ENCODE measurements at regions not wholly inside any gene's neighbourhood (a gene's known extent, or its start where the extent isn't known, plus 50 kb on each side); places are given as distances from the start of the nearest gene placed in this dataset.

- Mint-ChIP-seq H3K36me3 (no peaks in the 10 kb centered on the region), H3K4me1 (ENCODE audit: unreplicated experiment) (no peaks in the 10 kb centered on the region), H3K4me3 (no peak overlapping the region), H3K9me3 (no peaks in the 10 kb centered on the region), H3K27me3 (no peaks in the 10 kb centered on the region), H3K27ac (no peak overlapping the region)
- DNase-seq (ENCODE audit: extremely low spot score, unreplicated experiment) = no peak
- no peak for TF ChIP-seq CTCF (conservative IDR thresholded peaks at IDR 0.05)
Measured at GRCh38 chr4:33649471-33649870, 2594.8 kb downstream of the ARAP2 start.

GRCh38 chr4:33650036-33650435, 2594.3 kb downstream of the ARAP2 start:
- no peaks in the 10 kb centered on the region for H3K27me3 Mint-ChIP-seq
- no peak for TF ChIP-seq CTCF (conservative IDR thresholded peaks at IDR 0.05)
- no peaks in the 10 kb centered on the region for H3K4me1 Mint-ChIP-seq (ENCODE audit: unreplicated experiment)
- H3K27ac Mint-ChIP-seq = no peak overlapping the region
- H3K36me3 Mint-ChIP-seq = no peaks in the 10 kb centered on the region
- no peak overlapping the region for H3K4me3 Mint-ChIP-seq
- no peak for DNase-seq (ENCODE audit: extremely low spot score, unreplicated experiment)
- no peaks in the 10 kb centered on the region for H3K9me3 Mint-ChIP-seq

GRCh38 chr4:33658971-33659370, 2585.3 kb downstream of the ARAP2 start:
- Mint-ChIP-seq H3K27me3 (no peaks in the 10 kb centered on the region), H3K27ac (no peak overlapping the region), H3K4me1 (ENCODE audit: unreplicated experiment) (no peaks in the 10 kb centered on the region), H3K36me3 (no peaks in the 10 kb centered on the region), H3K4me3 (no peak overlapping the region), H3K9me3 (peaks cover 4% of the 10 kb centered on the region)
- no peak for TF ChIP-seq CTCF (conservative IDR thresholded peaks at IDR 0.05)
- DNase-seq (ENCODE audit: extremely low spot score, unreplicated experiment) = no peak

GRCh38 chr4:33661636-33662035, 2582.7 kb downstream of the ARAP2 start:
- Mint-ChIP-seq H3K36me3 (no peaks in the 10 kb centered on the region), H3K4me1 (ENCODE audit: unreplicated experiment) (no peaks in the 10 kb centered on the region), H3K4me3 (no peak overlapping the region), H3K27ac (no peak overlapping the region), H3K9me3 (peaks cover 7% of the 10 kb centered on the region), H3K27me3 (no peaks in the 10 kb centered on the region)
- DNase-seq (ENCODE audit: extremely low spot score, unreplicated experiment) = no peak
- no peak for TF ChIP-seq CTCF (conservative IDR thresholded peaks at IDR 0.05)

- Mint-ChIP-seq H3K4me1 (ENCODE audit: unreplicated experiment) (no peaks in the 10 kb centered on the region), H3K27me3 (no peaks in the 10 kb centered on the region), H3K27ac (no peak overlapping the region)
Measured at GRCh38 chr4:33685939-33686338, 2558.4 kb downstream of the ARAP2 start.

More at GRCh38 chr4:33685939-33686338, 2558.4 kb downstream of the ARAP2 start:
- DNase-seq (ENCODE audit: extremely low spot score, unreplicated experiment) = no peak
- no peak overlapping the region for H3K4me3 Mint-ChIP-seq
- no peaks in the 10 kb centered on the region for H3K36me3 Mint-ChIP-seq
- H3K9me3 Mint-ChIP-seq = peaks cover under 1% of the 10 kb centered on the region
- no peak for TF ChIP-seq CTCF (conservative IDR thresholded peaks at IDR 0.05)

Measured in type B pancreatic cell (in vitro differentiated cells).